HK-2 (cell line): ENCODE measurements at regions not wholly inside any gene's neighbourhood (a gene's known extent, or its start where the extent isn't known, plus 50 kb on each side); places are given as distances from the start of the nearest gene placed in this dataset.

ENCODE experiments used
- DNase-seq: peaks from one replicate; pipeline ENCODE4 v3.0.0-alpha.2; 2018; ENCODE audit not compliant: unreplicated experiment

DNA sequence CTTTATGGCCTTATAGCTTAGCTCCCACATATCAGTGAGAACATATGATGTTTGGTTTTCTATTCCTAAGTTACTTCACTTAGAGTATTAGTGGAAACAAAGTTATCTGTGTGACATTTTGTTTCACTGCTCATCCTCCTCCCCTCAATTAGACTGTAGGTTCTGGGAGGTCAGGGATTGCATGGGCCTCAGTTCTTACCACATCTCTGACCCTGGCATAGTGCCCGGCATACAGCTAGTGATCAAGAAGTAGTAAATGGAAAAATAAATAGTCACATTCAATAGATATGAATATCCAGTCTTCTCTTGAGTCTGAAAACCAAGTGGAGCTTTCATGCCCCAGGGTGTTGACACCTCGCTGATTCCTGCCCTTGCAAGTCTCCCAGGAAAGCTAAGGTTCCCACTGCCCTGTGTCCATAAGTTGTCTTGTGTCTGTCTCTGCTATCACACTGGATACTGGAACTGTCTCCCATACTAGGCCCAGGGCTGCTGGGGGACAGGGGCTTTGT, 249.5 kb upstream of the TSHZ3 start:
- DNase-seq: no peak

DNA sequence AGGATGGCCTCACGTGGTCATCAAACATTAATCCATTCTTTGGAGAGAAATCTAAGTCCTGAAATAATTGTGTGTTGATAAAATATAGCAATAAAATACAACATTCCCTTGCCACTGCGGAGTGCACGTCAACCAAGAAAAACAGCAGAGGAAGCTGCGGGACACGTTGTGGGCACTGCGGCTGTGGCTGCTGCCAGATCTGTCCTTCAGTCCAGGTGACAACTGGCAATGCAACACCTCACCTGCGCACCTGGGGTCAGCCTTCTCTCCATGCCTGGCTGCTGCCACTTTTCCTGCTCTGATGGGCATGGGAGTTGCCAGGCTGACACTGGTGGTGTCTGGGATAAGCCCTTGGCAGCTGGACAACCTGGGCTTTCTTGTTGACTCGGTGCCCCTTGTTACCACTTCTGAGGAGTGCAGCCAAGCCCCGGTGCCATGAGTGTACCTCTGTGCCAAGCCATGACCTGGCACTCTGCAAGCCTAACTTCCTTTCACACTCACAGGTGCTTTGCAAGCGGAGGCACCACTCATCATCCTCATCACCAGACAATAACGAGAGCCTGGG, 251.6 kb upstream of the TSHZ3 start:
- DNase-seq: no peak

DNA sequence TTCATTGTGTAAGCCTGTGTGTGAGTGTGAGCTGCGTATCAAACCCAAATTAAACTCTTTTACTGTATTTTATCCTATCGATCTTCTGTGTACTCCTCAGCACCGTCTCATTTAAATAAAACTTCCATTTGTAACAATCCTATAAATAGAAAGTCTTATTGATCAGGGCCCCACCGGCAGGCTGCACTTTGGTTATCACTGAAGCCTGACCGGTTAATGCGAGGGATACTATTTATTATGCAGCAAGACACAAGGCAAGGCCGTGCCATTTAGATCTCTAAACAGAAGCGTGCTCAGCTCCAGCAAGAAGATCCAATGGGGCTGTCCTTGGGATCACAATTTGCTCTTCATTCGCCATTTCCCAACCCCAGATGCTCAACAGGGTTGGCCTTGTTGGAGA, 252.6 kb upstream of the TSHZ3 start:
- DNase-seq: no peak

DNA sequence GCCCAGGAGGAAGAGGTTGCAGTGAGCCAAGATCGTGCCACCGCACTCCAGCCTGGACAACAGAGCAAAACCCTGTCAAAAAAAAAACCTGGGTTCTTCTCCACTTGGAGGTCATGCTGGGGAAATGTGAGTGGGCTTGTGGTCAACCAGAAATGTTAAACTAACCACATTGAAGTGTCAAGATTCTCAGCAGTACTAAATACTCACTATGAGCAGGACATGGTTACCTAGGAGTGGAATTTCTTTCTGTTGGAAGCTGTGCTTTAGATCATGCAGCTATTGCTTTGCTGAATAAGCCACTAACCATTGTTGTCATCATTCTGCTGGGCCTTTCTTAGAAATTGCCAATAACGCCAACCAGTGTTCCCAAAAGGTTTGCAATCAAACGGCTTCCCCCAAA, 253.3 kb upstream of the TSHZ3 start:
- DNase-seq: no peak

DNA sequence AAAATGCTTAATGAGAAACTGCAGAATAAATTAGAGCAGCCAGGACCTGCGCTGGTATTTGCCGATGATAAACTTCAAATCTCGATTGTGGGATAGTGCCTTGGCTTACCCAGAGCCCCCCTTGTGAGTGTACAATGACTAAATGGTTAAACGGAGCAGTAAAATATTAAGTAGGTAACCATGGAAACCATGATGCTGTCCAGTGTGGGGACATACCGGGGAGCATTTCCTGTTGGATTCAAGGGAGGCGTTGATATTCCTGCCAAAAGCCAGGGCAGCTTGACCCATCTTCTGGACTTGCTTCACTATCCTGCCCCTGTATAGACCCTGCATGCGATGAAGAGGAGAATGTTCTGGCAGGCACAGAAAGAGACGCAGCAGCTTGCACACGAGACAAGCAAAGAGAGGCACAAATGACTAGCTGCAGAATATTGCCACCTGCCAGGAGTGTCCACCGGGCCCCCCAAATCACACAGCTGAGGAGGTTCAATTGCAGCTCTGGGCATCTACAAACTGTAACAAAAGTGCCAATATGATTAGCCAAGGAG, 255.3 kb upstream of the TSHZ3 start:
- DNase-seq: no peak

DNA sequence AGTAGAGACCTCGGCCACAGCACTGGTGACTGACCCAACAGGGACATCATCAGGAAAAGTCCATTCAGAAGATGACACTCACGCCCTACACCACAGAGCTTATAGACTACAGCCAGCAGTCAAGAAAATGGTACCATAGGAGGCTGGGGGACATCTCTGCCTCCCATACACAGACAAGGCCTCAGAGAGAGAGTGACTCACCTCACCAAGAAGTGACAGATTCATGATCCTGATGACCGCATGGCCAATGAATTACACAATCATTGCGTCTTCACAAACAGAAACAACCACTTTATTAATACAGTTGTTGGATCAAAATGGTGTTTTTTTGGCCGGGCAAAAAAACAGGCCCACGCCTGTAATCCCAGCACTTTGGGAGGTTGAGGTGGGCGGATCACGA, 260.8 kb upstream of the TSHZ3 start:
- no peak for DNase-seq

DNA sequence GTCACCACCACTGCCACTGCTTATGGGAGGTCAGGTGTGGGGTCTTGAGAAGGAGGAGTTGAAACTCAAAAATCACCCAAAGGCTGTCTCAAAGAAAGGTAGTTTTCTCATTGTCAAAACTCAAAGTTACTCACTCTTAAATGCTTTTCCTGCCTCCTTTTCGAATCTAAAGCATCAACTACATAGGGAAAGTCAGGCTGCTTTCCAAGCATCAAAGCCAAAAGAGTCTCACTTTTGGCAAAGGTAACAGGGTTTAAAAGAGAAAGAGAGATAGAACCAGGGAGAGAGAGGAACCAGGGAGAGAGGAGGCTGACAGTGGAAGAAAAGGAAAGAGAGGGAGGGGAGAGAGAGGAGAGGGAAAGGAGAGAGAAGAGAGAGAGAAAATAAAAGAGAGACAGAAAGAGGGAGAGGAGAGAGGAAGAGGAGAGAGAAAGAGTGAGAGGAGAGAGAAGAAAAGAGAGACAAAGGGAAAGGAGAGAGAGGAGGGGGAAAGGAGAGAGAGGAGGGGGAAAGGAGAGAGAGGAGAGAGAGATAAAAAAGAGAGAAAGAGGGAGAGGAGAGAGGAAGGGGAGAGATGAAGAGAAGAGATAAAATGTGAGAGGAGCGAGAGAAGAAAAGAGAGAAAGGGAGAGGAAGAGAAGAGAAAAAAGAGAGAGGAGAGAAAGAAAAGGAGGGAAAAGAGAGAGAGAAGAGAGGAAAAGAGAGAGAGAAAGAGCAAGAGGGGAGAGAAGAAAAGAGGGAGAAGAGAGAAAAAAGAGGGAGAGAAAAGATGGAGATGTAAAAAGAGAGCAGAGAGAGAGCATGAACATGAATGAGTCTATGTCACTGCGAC, 262.0 kb upstream of the TSHZ3 start:
- no peak for DNase-seq

DNA sequence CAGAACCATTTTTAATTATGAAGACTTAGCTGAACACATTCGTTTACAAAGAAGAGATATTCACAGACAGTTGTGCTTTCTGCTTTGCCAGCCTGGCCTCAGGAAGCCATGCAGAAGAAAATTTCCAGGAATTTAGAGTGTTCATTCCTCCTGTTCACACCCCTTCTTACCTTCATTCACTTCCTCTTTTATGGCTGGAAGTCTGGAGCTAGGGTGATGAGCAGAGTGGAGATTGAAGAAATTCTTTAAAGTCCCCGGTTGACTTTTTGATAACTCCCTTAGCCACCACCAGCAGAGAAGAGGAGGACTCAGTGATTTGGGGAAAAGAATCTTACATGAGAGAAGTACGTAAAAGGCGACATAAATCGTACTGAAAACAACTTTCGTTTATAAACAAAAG, 263.6 kb upstream of the TSHZ3 start:
- DNase-seq: no peak

DNA sequence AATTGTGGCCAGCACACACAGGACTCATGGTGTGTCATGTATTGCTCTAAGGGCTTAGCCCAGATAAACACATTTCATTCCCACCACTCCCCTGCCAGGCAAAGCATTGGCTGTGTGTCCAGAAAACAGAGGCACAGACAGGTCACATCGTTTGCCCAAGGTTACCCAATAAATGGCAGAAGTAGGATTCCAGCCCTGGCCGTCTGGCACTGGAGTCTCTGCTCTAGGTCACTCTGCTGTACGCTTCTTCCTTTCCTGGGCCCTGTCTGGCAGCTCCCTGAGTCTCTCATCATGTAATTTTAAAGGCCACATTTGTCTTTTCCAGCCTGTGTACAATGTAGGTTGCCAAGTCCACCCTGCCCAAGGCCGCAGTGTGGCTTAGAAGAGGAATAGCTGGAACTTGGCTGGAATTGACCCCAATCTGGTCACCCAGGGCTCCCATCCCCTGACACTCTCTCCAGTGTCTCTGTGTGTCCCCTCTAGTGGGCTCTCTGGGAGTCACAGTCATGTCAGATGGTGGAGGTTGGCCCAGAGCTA, 264.5 kb upstream of the TSHZ3 start:
- no peak for DNase-seq

DNA sequence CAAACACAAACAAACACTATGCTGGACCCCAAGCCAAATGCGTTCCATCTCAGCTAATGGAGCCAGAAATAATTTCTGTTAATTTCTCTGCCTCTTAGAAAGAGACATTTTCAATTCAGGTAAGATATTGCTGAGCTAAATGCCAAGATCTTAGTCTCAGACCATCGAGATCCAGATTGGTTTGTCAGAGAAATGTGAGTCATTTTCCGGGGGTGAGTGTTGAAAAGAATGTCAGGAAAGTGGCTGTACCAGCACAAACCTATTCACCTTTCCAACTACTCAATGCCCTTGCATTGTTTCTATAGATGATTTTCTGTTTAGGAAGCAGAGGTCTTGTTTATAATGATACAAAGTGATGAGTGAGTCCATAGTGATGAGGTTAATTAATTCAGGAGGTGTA, 266.8 kb upstream of the TSHZ3 start:
- DNase-seq: no peak

DNA sequence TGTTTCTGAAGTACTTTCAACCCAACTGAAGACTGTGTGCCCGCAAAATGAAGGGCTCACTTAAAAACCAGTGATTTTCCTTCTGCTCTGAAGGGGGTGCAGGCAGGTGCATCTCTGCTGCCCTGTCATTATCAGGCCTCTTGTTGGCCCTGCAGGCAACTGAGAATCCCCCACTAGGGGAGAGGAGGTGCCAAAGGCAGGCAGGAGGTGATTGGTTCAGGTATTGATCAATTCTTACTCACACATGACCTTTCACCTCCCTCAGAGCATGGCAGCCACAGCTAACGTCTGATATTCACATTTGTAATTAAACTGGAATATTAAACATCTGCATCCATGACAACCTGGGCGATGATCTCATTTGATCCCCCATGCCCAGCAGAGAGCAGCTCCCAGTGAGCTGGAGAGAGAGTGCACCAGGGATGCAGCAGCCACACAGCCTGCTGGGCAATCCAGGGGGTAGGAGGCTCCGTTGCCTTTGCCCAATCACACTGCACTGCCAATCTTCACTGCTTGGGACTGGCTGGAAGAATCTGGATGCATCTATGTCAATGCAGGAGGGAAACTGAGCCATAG, 267.9 kb upstream of the TSHZ3 start:
- no peak for DNase-seq

DNA sequence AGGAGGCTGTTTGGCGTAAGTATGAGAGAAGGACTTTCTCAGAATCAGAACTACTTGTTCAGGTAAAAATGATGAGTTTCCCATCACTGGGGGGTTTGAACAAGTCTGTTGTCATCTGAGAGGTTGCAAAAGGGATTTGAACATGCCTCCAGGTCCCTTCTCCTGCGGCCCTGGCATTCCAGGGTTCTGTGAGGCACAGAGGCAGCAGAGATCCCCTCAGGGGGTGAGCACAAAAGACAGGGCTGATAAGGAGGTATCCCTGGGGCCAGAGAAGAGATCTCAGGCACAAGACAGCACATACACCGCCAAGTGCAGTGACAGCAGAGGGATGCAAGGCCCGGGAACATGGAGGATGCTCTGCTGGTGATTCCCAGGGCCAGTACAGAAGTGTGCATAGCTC, 275.8 kb upstream of the TSHZ3 start:
- DNase-seq: no peak

DNA sequence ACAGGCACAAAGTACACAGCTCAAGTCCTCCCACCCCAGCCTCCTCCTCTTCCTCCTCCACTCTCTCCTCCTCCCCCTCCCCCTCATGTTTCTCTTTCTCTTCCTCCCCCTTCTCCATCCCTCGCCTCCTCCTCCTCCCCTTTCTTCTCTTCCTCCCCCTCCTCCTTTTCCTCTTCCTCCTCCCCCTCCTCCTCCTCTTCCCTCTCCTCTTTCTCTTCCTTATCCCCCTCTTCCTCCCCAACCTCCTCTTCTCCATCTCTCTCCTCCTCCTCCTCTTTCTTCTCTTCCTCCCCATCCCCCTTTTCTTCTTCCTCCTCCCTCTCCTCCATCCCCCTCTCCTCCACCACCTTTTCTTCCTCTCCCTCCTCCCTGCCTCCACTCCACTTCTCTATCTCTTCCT, 276.3 kb upstream of the TSHZ3 start:
- DNase-seq: no peak

DNA sequence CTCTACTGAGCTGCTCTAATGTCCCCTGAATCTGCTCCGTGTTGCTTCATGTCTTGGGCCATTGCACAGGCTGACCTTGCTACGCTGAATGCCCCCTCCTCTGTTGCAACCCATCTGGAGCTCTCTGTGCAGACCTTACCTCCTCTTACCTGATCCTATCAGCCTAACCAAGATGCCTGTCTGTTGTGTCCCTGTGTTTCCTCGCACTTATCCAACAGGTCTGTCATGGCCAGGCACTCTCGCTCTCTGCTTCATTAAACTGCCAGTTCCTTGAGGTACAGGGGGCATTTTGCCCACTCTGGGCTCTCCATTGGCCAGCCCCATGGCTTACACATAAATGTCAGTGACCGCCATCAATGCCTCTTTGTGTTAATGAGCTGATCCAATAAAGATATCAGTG, 277.7 kb upstream of the TSHZ3 start:
- DNase-seq: no peak

DNA sequence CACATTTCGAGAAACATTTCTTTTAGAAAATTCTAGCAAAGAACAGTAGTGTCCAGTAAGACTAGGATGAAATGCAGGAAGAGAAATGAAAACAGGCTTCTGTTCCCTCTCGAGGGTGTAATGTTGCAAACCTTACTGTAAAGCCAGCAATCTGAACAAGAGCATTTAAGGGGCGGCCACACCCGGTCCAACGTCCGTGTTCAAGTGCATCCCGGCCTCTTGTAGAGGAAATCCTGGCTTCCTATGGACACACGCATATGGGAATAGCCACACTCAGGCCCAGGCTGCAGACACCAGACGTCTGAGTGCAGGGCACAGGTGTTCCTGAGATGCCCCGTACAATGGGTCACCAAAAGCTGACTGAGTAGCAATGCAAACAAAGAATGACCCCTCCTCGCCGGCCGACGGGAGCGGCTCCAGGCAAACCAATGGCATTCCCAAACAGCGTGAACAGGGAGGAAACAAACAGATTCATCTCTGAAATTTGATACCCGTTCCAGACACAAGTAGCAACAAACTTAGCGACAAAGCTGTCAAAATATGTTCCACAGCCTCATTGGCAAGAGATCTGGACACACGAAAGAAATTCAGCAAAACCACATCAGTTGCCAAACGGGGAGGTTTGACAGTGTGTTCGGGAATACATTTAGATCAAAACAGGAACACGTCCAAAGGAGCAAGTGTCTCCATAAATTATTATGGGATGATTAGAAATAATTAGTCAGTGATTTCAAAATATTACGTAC, 278.6 kb upstream of the TSHZ3 start:
- DNase-seq: no peak

DNA sequence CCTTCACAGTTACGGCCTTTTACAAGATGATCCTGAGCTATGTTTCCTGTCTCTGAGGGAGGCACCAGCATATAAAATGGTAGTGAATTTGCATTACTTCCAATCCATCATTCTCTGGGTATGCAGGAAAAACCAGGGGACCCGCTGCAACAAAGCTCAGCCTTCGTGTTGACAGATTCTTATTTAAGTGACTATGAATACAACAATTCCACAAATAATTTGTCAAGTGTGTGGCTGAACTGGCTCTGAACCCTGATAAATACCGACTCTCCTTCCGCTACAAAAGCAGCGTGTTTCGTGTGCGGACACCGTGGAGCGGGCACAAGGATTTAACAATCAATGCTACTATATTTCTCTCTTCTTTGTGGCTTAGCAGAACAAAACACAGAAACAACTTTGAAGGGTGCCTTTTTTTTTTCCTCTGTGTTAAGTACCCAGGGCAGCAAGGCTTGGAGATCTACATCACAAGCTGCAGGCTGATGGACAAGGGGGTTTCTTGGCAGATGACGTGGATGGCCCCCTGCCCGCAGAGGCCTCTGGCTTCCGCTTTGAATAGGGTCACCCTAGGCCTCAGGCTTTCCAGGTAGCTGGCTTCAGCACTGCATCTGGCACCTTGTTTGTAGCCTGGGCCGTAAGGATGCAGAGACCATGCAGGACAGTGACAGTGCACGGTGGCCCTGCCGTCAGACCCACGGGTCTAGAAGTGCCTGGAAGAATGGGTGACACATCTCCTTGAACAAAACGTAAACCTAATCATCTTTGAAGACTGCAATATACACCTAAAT, 280.5 kb upstream of the TSHZ3 start:
- DNase-seq: no peak

DNA sequence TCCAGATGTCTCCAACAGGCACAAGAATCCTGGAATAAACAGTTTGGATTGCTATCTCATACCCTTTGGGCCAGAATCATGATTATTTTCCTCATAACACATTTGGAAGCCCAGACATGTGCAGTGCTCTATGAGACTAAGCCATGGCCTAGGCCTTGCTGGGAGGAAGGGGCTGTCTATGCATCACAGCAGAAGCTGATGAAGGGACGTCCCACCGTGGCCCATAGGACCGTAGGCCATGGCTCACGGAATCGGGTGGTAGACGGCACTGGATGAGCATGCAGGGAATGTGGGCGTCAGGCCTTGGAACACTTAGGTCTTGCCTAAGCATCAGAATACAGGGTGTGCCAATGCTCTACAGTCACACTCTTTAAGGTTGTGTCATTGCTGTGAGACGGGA, 283.8 kb upstream of the TSHZ3 start:
- DNase-seq: no peak

DNA sequence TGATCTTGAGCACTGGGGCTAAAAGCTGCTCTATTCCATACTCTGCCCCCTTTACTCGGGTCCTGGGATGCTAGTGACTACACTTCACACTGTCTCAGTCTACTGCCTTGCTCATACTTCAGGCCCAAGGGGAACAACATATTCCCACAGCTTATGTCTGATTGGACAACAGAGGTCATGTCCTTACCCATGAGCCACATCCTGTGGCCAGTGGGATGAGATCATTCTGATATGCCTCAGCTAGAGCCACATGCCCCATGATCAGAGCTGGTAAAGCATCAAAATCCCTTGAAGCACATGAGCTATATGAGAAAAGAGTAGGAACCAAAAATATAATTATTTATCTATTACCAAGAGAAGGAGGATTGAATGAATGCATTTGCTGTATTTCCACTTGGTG, 290.1 kb upstream of the TSHZ3 start:
- DNase-seq: peak; percentile 3

DNA sequence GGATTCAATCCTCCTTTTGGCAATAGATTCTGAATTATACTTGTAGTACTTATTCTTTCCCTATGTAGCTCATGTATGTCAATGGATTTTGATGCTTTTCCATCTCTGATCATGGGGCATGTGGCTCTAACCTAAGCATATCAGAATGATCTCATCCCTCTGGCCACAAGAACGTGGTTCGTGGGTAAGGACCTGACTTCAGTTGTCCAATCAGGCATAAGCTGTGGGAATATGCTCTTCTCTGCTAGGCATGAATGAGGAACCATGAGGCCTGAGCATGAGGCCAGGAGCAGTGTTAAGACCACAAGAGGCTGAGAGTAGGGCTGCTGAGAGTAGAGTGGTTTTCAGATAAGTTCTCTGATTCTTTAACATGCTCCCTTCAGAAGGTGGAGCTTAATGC, 292.4 kb upstream of the TSHZ3 start:
- DNase-seq: peak; percentile 5

DNA sequence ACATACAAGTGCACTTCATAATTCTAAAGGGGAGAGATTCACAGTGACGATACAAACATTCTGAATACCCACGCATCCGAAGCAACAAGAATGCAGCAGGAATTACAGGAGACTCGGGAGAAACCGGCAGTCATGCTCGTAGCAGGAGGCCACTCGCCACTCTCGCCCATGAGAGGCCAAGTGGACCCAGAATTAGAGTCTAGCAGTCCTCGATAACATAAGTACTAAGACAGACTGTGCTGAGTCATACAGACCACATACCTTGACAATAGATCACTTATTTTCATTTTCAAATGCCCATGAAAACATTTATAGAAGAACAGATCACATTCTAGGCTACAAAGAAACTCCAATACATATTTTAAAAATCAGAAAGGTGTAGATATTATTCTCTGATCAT, 299.1 kb upstream of the TSHZ3 start:
- DNase-seq: peak; percentile 13

DNA sequence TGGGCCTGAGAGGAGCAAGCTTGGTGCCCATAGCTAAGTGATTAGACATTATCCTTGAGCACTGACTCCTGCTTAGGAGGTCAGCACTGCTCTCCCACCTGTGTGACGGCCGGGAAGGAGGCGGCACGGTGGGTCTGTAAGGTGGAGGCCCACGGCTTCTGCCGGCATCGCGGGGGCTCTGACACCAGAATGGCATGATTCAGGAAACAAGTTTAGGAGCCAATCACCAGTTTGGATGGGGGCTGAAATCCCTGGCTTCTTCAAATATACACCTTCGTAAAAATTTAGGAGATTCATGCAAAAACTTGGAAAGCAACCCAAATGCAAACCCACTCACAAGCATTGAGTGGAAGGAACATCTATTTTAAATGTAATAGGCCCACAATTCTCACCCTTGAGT, 307.3 kb upstream of the TSHZ3 start:
- DNase-seq: no peak
